HepG2 (cell line): ENCODE measurements at regions not wholly inside any gene's neighbourhood (a gene's known extent, or its start where the extent isn't known, plus 50 kb on each side); places are given as distances from the start of the nearest gene placed in this dataset.

Experiments used
- ATAC-seq: fragments of 200-7000 bp; cut with Tn5 transposase; 3 replicates; pipeline ENCODE4 v1.9.1; 2020; ENCODE audit warnings: mild to moderate bottlenecking, moderate library complexity
- BruUV-seq: library from RNA; stranded (reverse); fragments of 400-500 nt; replicated peaks from 2 replicates; lab custom pipeline; 2021; lab: Mats Ljungman, UMichigan
- CTCF ChIA-PET: fragments of 300-600 bp; formaldehyde crosslinking; extraction: SDS; loops from one replicate; lab custom pipeline; 2021; ENCODE audit warnings: low total read pairs, inconsistent platforms, low intra/inter-chr PET ratio; lab: Yijun Ruan, JAX
- POLR2A ChIA-PET: fragments of 350-600 bp; sonication (Branson Sonifier 250); formaldehyde crosslinking; loops from one replicate; lab custom pipeline; 2020; ENCODE audit warnings: antibody characterized with exemption, inconsistent platforms; lab: Yijun Ruan, JAX
- DNase-seq: peaks from one replicate; pipeline ENCODE4 v3.0.0-alpha.2; 2015; ENCODE audit warnings: low spot score
- FAIRE-seq: peaks from 3 replicates; lab custom pipeline; 2011; peaks lifted over from hg19 to GRCh38; lab: Jason Lieb, UNC
- H2AFZ ChIP-seq: one replicate; pipeline ENCODE4 v1.6.1; 2011; ENCODE audit warnings: low read length, inconsistent platforms
- H3K27ac ChIP-seq: fragments of 300-600 bp; 3 replicates; pipeline ENCODE4 v1.8.0; 2011; ENCODE audit warnings: mixed run types, mild to moderate bottlenecking, mixed read lengths, low read length, inconsistent platforms; ENCODE audit not compliant: insufficient read depth; ENCODE audit errors: extremely low read length
- H3K27me3 ChIP-seq, 2 experiments: fragments of 200-600 bp in 1 of 2; 2 replicates in 1 of 2; 3 replicates in 1 of 2; pipeline versions ENCODE4 v1.6.0 to v1.8.0; 2011; ENCODE audit warnings: low read length in 2 of 2, mild to moderate bottlenecking in 2 of 2, moderate library complexity in 2 of 2, inconsistent platforms in 1 of 2; ENCODE audit not compliant: insufficient read depth in 2 of 2, control insufficient read depth in 1 of 2
- H3K36me3 ChIP-seq, 2 experiments: fragments of 200-600 bp in 1 of 2; replicated peaks in 1 of 2; 2 replicates in 1 of 2; 3 replicates in 1 of 2; pipeline versions ENCODE4 v1.5.1 to v1.8.0; 2011; ENCODE audit warnings: low read length in 2 of 2, inconsistent platforms in 1 of 2; ENCODE audit not compliant: insufficient read depth in 2 of 2, control insufficient read depth in 1 of 2
- H3K4me1 ChIP-seq: 2 replicates; pipeline ENCODE4 v1.5.1; 2012; ENCODE audit warnings: low read length, inconsistent platforms; ENCODE audit not compliant: insufficient read depth
- H3K4me2 ChIP-seq: 2 replicates; pipeline ENCODE4 v1.6.0; 2011; ENCODE audit warnings: low read depth, low read length, inconsistent platforms
- H3K4me3 ChIP-seq, 3 experiments: fragments of 200-600 bp in 1 of 3; sonication (generic), shearing (Covaris generic) in 1 of 3; replicated peaks in 1 of 3; 2 replicates each; pipeline ENCODE4 v1.5.1; 2011 to 2016; ENCODE audit warnings: low read length in 3 of 3, inconsistent platforms in 2 of 3, low read depth in 2 of 3, mild to moderate bottlenecking in 2 of 3, control low read depth in 1 of 3, mixed read lengths in 1 of 3; ENCODE audit not compliant: insufficient read depth in 1 of 3
- H3K79me2 ChIP-seq: one replicate; pipeline ENCODE4 v1.6.1; 2011; ENCODE audit warnings: low read length, inconsistent platforms; ENCODE audit not compliant: insufficient read depth
- H3K9ac ChIP-seq: 2 replicates; pipeline ENCODE4 v1.6.0; 2011; ENCODE audit warnings: mild to moderate bottlenecking, low read depth, low read length, inconsistent platforms; ENCODE audit not compliant: insufficient read depth
- H3K9me3 ChIP-seq: 2 replicates; pipeline ENCODE4 v1.5.1; 2012; ENCODE audit warnings: mild to moderate bottlenecking, low read length
- H4K20me1 ChIP-seq: 2 replicates; pipeline ENCODE4 v1.6.0; 2011; ENCODE audit warnings: inconsistent platforms, mild to moderate bottlenecking, low read length, moderate library complexity; ENCODE audit not compliant: insufficient read depth
- ONECUT2 ChIP-seq: sonication (generic); formaldehyde crosslinking; IDR thresholded peaks from 2 replicates; pipeline ENCODE4 v1.4.0; 2020; ENCODE audit warnings: missing genetic modification reagents
- STAG1 ChIP-seq: sonication (generic); formaldehyde crosslinking; IDR thresholded peaks from 2 replicates; pipeline ENCODE4 v1.4.0; 2020; ENCODE audit warnings: missing genetic modification reagents
- ZNF629 ChIP-seq: sonication (generic); formaldehyde crosslinking; conservative IDR thresholded peaks from 2 replicates; pipeline ENCODE4 v1.5.0; 2020; ENCODE audit warnings: missing genetic modification reagents
- ZNF670 ChIP-seq: sonication (generic); formaldehyde crosslinking; IDR thresholded peaks from 2 replicates; pipeline ENCODE4 v1.8.0; 2022; ENCODE audit warnings: mild to moderate bottlenecking, missing genetic modification reagents, borderline replicate concordance
- WGBS: methylation state at CpG from one replicate; pipeline ENCODE4 v1.1.6; 2017; ENCODE audit warnings: low lambda C conversion rate; 5-methylcytosine and 5-hydroxymethylcytosine counted together
- in situ Hi-C: cut with HindIII; loops from 2 replicates; pipeline ENCODE4 v1.10.0; 2017; ENCODE audit warnings: low pct_unique_long_range_greater_than_20kb; ENCODE audit not compliant: extremely low pct_ligation_motif_present
- intact Hi-C: fragments of 100-400 bp; cut with micrococcal nuclease; formaldehyde crosslinking; loops from one replicate; pipeline ENCODE4 v1.10.0; 2022; ENCODE audit not compliant: unreplicated experiment

DNA sequence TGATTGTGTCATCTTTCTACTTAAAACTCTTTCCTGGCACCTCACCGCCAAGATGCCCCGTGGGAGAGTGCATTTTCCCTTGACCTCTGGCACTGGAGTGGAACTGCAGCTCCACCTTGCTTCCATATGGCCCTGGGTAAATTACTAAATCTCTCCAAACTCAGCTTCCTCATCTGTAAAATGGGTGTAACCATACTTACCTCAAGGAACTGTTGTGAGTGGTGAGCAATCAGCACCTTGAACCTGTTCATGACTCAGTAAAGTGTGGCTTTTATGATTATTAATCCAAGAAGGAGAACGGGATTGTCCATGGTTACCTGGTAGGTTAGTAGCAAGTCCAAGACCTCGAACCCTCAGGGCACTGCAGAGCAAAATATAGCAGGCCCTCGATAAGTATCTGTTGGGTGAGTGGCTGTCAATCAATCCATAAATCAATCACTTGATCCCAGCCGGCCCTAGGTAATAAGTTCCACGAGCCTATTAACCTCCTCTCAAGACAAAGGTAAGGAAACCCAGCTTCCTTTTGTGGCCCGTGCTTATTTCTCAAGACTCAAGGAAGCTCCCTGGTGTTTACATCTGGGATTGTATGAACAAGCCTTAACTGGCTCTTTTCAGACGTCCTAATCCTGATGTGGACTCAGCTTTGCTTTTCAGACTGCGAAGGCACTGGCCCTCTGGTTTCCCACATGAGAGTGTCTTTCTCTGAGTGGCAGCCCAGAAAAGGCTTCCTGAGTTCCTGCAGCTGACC, 114.0 kb upstream of the GJB5 start:
- H4K20me1 ChIP-seq = no peaks in the 10 kb centered on the region
- peaks cover 1 to 11% of the 10 kb centered on the region in 2 experiments; a peak in 1 of 5 replicates for H3K27me3 ChIP-seq
- H3K4me1 ChIP-seq = no peaks in the 10 kb centered on the region
- FAIRE-seq = no peak
- H3K36me3 ChIP-seq = no peaks in the 10 kb centered on the region
- WGBS = 0% methylated on average over 3 of the region's 10 CpGs
- POLR2A ChIA-PET = no interaction called here
- no peak overlapping the region for H2AFZ ChIP-seq
- no peak for DNase-seq
- CTCF ChIA-PET = no interaction called here
- H3K9ac ChIP-seq = no peak overlapping the region
- H3K4me3 ChIP-seq = no peak overlapping the region
- H3K4me2 ChIP-seq = no peak overlapping the region
- intact Hi-C loops (no loop called here), in situ Hi-C loops (no loop called here)
- no peak for ATAC-seq
- no peak overlapping the region for H3K27ac ChIP-seq
- no TSS peak for BruUV-seq
- no peaks in the 10 kb centered on the region for H3K9me3 ChIP-seq
- no peaks in the 10 kb centered on the region for H3K79me2 ChIP-seq
- TF ChIP-seq ZNF629 (0 out of 2 replicates have a peak, but pooled peaks have one; percentile 22), ONECUT2 (CRISPR knock-in tag) (no peak)

DNA sequence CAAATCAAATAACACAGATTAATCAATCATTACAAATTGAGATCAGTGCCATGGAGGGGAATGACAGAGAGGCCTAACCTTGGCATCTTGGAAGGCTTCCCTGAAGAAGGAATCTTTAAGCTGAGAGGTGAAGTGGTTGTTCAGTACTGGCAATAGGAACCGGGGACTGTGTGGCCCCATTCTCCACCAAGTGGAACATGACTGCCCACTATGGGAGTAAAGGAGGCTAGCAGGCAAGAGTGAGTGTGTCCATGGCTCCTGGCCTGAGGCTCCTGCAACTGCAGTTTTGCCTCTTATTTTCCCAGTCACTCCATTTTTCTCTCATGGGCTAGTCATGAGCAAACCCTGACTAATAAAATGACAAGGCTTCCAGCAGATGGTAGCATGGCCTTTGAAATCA, 112.2 kb upstream of the GJB5 start:
- Histone ChIP-seq H3K9ac (no peak overlapping the region), H3K36me3 (no peaks in the 10 kb centered on the region), H3K4me2 (no peak overlapping the region), H3K79me2 (no peaks in the 10 kb centered on the region), H3K4me1 (no peaks in the 10 kb centered on the region), H2AFZ (no peak overlapping the region), H4K20me1 (no peaks in the 10 kb centered on the region), H3K27ac (no peak overlapping the region), H3K27me3 (peaks cover 1 to 11% of the 10 kb centered on the region in 2 experiments; a peak in 1 of 5 replicates), H3K4me3 (no peak overlapping the region), H3K9me3 (no peaks in the 10 kb centered on the region)
- CTCF ChIA-PET = no interaction called here
- no peak; the same call in 2 of the 3 replicates for ATAC-seq
- POLR2A ChIA-PET = no interaction called here
- 18% methylated on average over 1 of the region's 1 CpG for WGBS
- TF ChIP-seq STAG1 (peak; percentile 12; the same call in 1 of the 2 replicates), ZNF670 (CRISPR knock-in tag) (no peak)
- no TSS peak for BruUV-seq
- no peak for FAIRE-seq
- no peak for DNase-seq
- intact Hi-C loops = no loop called here
- in situ Hi-C loops = no loop called here
